Stimulated activated CD4-positive, alpha-beta T cell treated with anti-CD3 and anti-CD28 coated beads, TNF-alpha, amount 100 ng/mL, for 48 hours (primary cell): ENCODE measurements at regions not wholly inside any gene's neighbourhood (a gene's known extent, or its start where the extent isn't known, plus 50 kb on each side); places are given as distances from the start of the nearest gene placed in this dataset.

Source experiments
- DNase-seq, 3 donors: peaks; one replicate each; pipeline ENCODE4 v3.0.0-alpha.2; 2020; ENCODE audit warnings: low read depth in 3 of 3

- no peak for DNase-seq
Observed at GRCh38 chr18:60775978-60776377, 403.4 kb upstream of the MC4R start.

GRCh38 chr18:60784161-60784560 is 411.6 kb upstream of the MC4R start:
- no peak for DNase-seq

- DNase-seq, result no peak
Observed at GRCh38 chr18:60794802-60795201, 422.2 kb upstream of the MC4R start.

- no peak for DNase-seq
Observed at GRCh38 chr18:60804415-60804814, 431.8 kb upstream of the MC4R start.

- no peak for DNase-seq
Observed at GRCh38 chr18:60809937-60810336, 437.4 kb upstream of the MC4R start.

GRCh38 chr18:60812921-60813320 is 440.3 kb upstream of the MC4R start:
- DNase-seq, result no peak

- no peak for DNase-seq
Observed at GRCh38 chr18:60826346-60826745, 453.8 kb upstream of the MC4R start.

- no peak for DNase-seq
Observed at GRCh38 chr18:60831971-60832370, 459.4 kb upstream of the MC4R start.

- DNase-seq, result no peak
Observed at GRCh38 chr18:60838677-60839076, 466.1 kb upstream of the MC4R start.

GRCh38 chr18:60846396-60846795 is 473.8 kb upstream of the MC4R start:
- DNase-seq, result no peak

GRCh38 chr18:60847517-60847916 is 474.9 kb upstream of the MC4R start:
- no peak for DNase-seq

- no peak for DNase-seq
Observed at GRCh38 chr18:60861575-60861974, 471.7 kb upstream of the CDH20 start.

- DNase-seq, result no peak
Observed at GRCh38 chr18:60862988-60863387, 470.2 kb upstream of the CDH20 start.

GRCh38 chr18:60865801-60866200 is 467.4 kb upstream of the CDH20 start:
- DNase-seq, result no peak

- no peak for DNase-seq
Observed at GRCh38 chr18:60870261-60871153, 462.7 kb upstream of the CDH20 start.

- no peak for DNase-seq
Observed at GRCh38 chr18:60872434-60872833, 460.8 kb upstream of the CDH20 start.

- no peak for DNase-seq
Observed at GRCh38 chr18:60873708-60874107, 459.5 kb upstream of the CDH20 start.

GRCh38 chr18:60875957-60876507 is 457.2 kb upstream of the CDH20 start:
- no peak for DNase-seq

- no peak for DNase-seq
Observed at GRCh38 chr18:60880184-60880583, 453.0 kb upstream of the CDH20 start.

- no peak for DNase-seq
Observed at GRCh38 chr18:60883587-60883986, 449.6 kb upstream of the CDH20 start.

- no peak for DNase-seq
Observed at GRCh38 chr18:60888071-60888624, 445.1 kb upstream of the CDH20 start.

- DNase-seq, result no peak
Observed at GRCh38 chr18:60889442-60889841, 443.8 kb upstream of the CDH20 start.

GRCh38 chr18:60891936-60892335 is 441.3 kb upstream of the CDH20 start:
- no peak for DNase-seq
